ENCODE measurements at regions not wholly inside any gene's neighbourhood (a gene's known extent, or its start where the extent isn't known, plus 50 kb on each side); places are given as distances from the start of the nearest gene placed in this dataset.

DNA sequence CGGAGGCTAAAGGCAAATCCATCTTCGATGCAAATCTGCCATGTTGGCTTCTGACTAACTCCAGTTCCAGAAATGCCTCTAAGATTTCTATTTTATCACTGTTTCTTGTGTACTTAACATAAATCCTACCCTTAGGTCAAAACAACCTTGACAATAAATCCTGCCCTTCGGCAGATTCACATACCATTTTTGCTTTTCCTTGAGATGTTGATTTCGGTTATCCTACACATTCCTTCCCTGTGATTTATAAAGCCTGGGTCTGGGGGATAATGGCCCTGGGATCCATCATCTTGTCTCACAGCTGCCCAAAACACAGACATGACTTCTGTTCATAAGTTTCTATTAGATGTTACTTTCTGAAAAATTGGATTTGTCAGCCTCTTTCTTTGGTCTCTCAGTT is 231.7 kb upstream of the CARD18 start (continued):
- TF ChIP-seq CREM (IDR thresholded peaks at IDR 0.05; ENCODE audit: low read depth) (no peak), MXI1 (IDR thresholded peaks at IDR 0.05; ENCODE audit: low read depth, low read length) (no peak)

- FAIRE-seq, result no peak
- Histone ChIP-seq H3K79me2 (ENCODE audit: control insufficient read depth, insufficient read depth, low read length) (no peaks in the 10 kb centered on the region), H4K20me1 (ENCODE audit: control insufficient read depth, insufficient read depth) (no peaks in the 10 kb centered on the region), H3K27me3 (replicated peaks in 1 of 2; ENCODE audit: control insufficient read depth in 2 of 2, insufficient read depth in 2 of 2, low read length in 1 of 2) (no peaks in the 10 kb centered on the region), H3K27ac (ENCODE audit: control insufficient read depth, insufficient read depth) (no peak overlapping the region), H3K36me3 (ENCODE audit: control insufficient read depth in 2 of 2, insufficient read depth in 2 of 2, low read length in 1 of 2) (no peaks in the 10 kb centered on the region), H3K4me1 (ENCODE audit: control insufficient read depth, insufficient read depth, low read length) (no peaks in the 10 kb centered on the region), H3K4me2 (ENCODE audit: control insufficient read depth, insufficient read depth) (no peak overlapping the region), H3K9me3 (replicated peaks; ENCODE audit: control insufficient read depth, insufficient read depth, low read length) (no peaks in the 10 kb centered on the region), H2AFZ (ENCODE audit: control insufficient read depth, low read depth, low read length) (no peak overlapping the region), H3K9ac (ENCODE audit: control insufficient read depth, insufficient read depth, low read length) (no peak overlapping the region), H3K4me3 (no peak overlapping the region)
- DNase-seq (ENCODE audit: low read depth, low spot score), result no peak
- 20% methylated on average over 6 of the region's 6 CpGs for WGBS (ENCODE audit: insufficient coverage, insufficient replicate concordance, low lambda C conversion rate, missing lambda C conversion rate)
- ChIA-PET RAD21 (ENCODE audit: unreplicated experiment) (no interaction called here), SMC1A (ENCODE audit: uncharacterized antibody, unreplicated experiment) (no interaction called here), CTCF (no interaction called here), POLR2A (interaction anchor here (0.6 kb wide), 1 partner anchor 16 kb away, joined by 5 read pairs; no protein-coding TSS in a partner anchor)
- intact Hi-C loops (cut with micrococcal nuclease; ENCODE audit: unreplicated experiment) (no loop called here), in situ Hi-C loops (cut with MboI) (no loop called here)
- no peak for ATAC-seq
- BruUV-seq (replicated peaks), result no TSS peak
- TF ChIP-seq POLR2AphosphoS2 (IDR thresholded peaks at IDR 0.05; ENCODE audit: low read depth, low read length) (no peak), ZNF592 (IDR thresholded peaks at IDR 0.05) (no peak), WRNIP1 (IDR thresholded peaks at IDR 0.05; ENCODE audit: borderline replicate concordance, low read depth, low read length) (no peak), ETV6 (conservative IDR thresholded peaks at IDR 0.05 in 1 of 2, IDR thresholded peaks at IDR 0.05 in 1 of 2; ENCODE audit: borderline replicate concordance in 1 of 2, low read depth in 1 of 2) (no peak), ZBED1 (IDR thresholded peaks at IDR 0.05; ENCODE audit: borderline replicate concordance) (no peak), FOS (IDR thresholded peaks at IDR 0.05; ENCODE audit: borderline replicate concordance, extremely low read depth, insufficient read length) (no peak), SIN3A (IDR thresholded peaks at IDR 0.05; ENCODE audit: low read depth, low read length) (no peak), SUPT20H (IDR thresholded peaks at IDR 0.05; ENCODE audit: borderline replicate concordance, control insufficient read depth, low read depth, low read length) (no peak), CBX5 (IDR thresholded peaks at IDR 0.05; ENCODE audit: low read depth) (no peak), NBN (IDR thresholded peaks at IDR 0.05) (no peak)
- TF ChIP-seq, protein P1, sequence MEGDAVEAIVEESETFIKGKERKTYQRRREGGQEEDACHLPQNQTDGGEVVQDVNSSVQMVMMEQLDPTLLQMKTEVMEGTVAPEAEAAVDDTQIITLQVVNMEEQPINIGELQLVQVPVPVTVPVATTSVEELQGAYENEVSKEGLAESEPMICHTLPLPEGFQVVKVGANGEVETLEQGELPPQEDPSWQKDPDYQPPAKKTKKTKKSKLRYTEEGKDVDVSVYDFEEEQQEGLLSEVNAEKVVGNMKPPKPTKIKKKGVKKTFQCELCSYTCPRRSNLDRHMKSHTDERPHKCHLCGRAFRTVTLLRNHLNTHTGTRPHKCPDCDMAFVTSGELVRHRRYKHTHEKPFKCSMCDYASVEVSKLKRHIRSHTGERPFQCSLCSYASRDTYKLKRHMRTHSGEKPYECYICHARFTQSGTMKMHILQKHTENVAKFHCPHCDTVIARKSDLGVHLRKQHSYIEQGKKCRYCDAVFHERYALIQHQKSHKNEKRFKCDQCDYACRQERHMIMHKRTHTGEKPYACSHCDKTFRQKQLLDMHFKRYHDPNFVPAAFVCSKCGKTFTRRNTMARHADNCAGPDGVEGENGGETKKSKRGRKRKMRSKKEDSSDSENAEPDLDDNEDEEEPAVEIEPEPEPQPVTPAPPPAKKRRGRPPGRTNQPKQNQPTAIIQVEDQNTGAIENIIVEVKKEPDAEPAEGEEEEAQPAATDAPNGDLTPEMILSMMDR (IDR thresholded peaks at IDR 0.05 in 2 of 3, conservative IDR thresholded peaks at IDR 0.05 in 1 of 3; ENCODE audit: control insufficient read depth in 2 of 3, extremely low read depth in 1 of 3, insufficient read depth in 1 of 3, low read depth in 3 of 3, low read length in 3 of 3), result no peak
These were observed 229.1 kb upstream of the CARD18 start for GRCh38 chr11:105368711-105369110.

Measured in GM12878 (cell line).